GM12872 (cell line): ENCODE measurements at regions not wholly inside any gene's neighbourhood (a gene's known extent, or its start where the extent isn't known, plus 50 kb on each side); places are given as distances from the start of the nearest gene placed in this dataset.

Experiments
- CTCF ChIP-seq: IDR thresholded peaks from 3 replicates; pipeline ENCODE4 v1.5.1; 2011; ENCODE audit warnings: low read depth, mild to moderate bottlenecking, low read length, moderate library complexity; ENCODE audit not compliant: insufficient read depth

- no peak for TF ChIP-seq CTCF
Observed at GRCh38 chr13:91155512-91156114, 191.9 kb upstream of the MIR17HG start.

- no peak for TF ChIP-seq CTCF
Observed at GRCh38 chr13:91157273-91158016, 190.0 kb upstream of the MIR17HG start.

GRCh38 chr13:91158017-91158395 lies 189.5 kb upstream of the MIR17HG start:
- TF ChIP-seq CTCF, result peak; percentile 16; the same call in 1 of the 3 replicates

GRCh38 chr13:91162180-91162579 lies 185.3 kb upstream of the MIR17HG start:
- peak; percentile 28; the same call in 1 of the 3 replicates for TF ChIP-seq CTCF

- no peak for TF ChIP-seq CTCF
Observed at GRCh38 chr13:91162589-91162988, 184.9 kb upstream of the MIR17HG start.

- no peak for TF ChIP-seq CTCF
Observed at GRCh38 chr13:91165758-91166157, 181.7 kb upstream of the MIR17HG start.

- no peak for TF ChIP-seq CTCF
Observed at GRCh38 chr13:91166714-91167511, 180.6 kb upstream of the MIR17HG start.
